GM12878 (cell line): ENCODE measurements at regions not wholly inside any gene's neighbourhood (a gene's known extent, or its start where the extent isn't known, plus 50 kb on each side); places are given as distances from the start of the nearest gene placed in this dataset.

ENCODE experiments used
- ATAC-seq: fragments of 200-7000 bp; cut with Tn5 transposase; 3 replicates; pipeline ENCODE4 v1.9.1; 2020; ENCODE audit warnings: mild to moderate bottlenecking, moderate library complexity
- BruUV-seq: library from RNA; stranded (reverse); fragments of 400-500 nt; replicated peaks from 2 replicates; lab custom pipeline; 2021; lab: Mats Ljungman, UMichigan
- CTCF ChIA-PET: fragments of 300-600 bp; sonication (Branson Sonifier 250); formaldehyde crosslinking; extraction: SDS; loops from one replicate; lab custom pipeline; 2021; ENCODE audit warnings: inconsistent platforms; lab: Yijun Ruan, JAX
- POLR2A ChIA-PET: fragments of 350-600 bp; formaldehyde crosslinking; extraction: SDS; loops from one replicate; lab custom pipeline; 2021; ENCODE audit warnings: inconsistent platforms; lab: Charles Lee
- RAD21 ChIA-PET: fragments of 300-600 bp; sonication (Branson Sonifier 250); formaldehyde crosslinking; loops from one replicate; lab custom pipeline; 2023; ENCODE audit warnings: antibody characterized with exemption; ENCODE audit not compliant: unreplicated experiment; lab: Charles Lee
- SMC1A ChIA-PET: fragments of 300-600 bp; sonication (Branson Sonifier 250); formaldehyde crosslinking; loops from one replicate; lab custom pipeline; 2023; ENCODE audit not compliant: unreplicated experiment, uncharacterized antibody; lab: Charles Lee
- DNase-seq: peaks from one replicate; pipeline ENCODE4 v3.0.0-alpha.2; 2011; ENCODE audit warnings: low read depth, low spot score
- FAIRE-seq: peaks from 3 replicates; lab custom pipeline; 2011; peaks lifted over from hg19 to GRCh38; lab: Jason Lieb, UNC
- H2AFZ ChIP-seq: 2 replicates; pipeline ENCODE4 v1.6.0; 2011; ENCODE audit warnings: low read depth, low read length, control low read depth; ENCODE audit not compliant: control insufficient read depth
- H3K27ac ChIP-seq: 2 replicates; pipeline ENCODE4 v1.5.1; 2011; ENCODE audit warnings: control low read depth; ENCODE audit not compliant: control insufficient read depth, insufficient read depth
- H3K27me3 ChIP-seq, 2 experiments: replicated peaks in 1 of 2; 2 replicates each; pipeline versions ENCODE4 v1.6.0 to v1.6.1; 2011; ENCODE audit warnings: low read length in 1 of 2; ENCODE audit not compliant: control insufficient read depth in 2 of 2, insufficient read depth in 2 of 2
- H3K36me3 ChIP-seq, 2 experiments: 2 replicates each; pipeline ENCODE4 v1.5.1; 2011; ENCODE audit warnings: low read length in 1 of 2; ENCODE audit not compliant: control insufficient read depth in 2 of 2, insufficient read depth in 2 of 2
- H3K4me1 ChIP-seq: 2 replicates; pipeline ENCODE4 v1.6.1; 2011; ENCODE audit warnings: mild to moderate bottlenecking, low read length, moderate library complexity, mixed read lengths; ENCODE audit not compliant: control insufficient read depth, insufficient read depth
- H3K4me2 ChIP-seq: 2 replicates; pipeline ENCODE4 v1.6.0; 2011; ENCODE audit warnings: control low read depth; ENCODE audit not compliant: control insufficient read depth, insufficient read depth
- H3K4me3 ChIP-seq: fragments of 200-600 bp; sonication (generic); 2 replicates; pipeline ENCODE4 v1.5.1; 2016
- H3K79me2 ChIP-seq: 2 replicates; pipeline ENCODE4 v1.6.0; 2011; ENCODE audit warnings: low read length; ENCODE audit not compliant: control insufficient read depth, insufficient read depth
- H3K9ac ChIP-seq: 2 replicates; pipeline ENCODE4 v1.8.0; 2011; ENCODE audit warnings: low read length, control low read depth, mixed read lengths; ENCODE audit not compliant: control insufficient read depth, insufficient read depth
- H3K9me3 ChIP-seq: replicated peaks from 3 replicates; pipeline ENCODE4 v1.5.1; 2011; ENCODE audit warnings: mild to moderate bottlenecking, low read length; ENCODE audit not compliant: control insufficient read depth, insufficient read depth
- H4K20me1 ChIP-seq: 2 replicates; pipeline ENCODE4 v1.6.0; 2011; ENCODE audit not compliant: control insufficient read depth, insufficient read depth
- BRCA1 ChIP-seq: IDR thresholded peaks from 2 replicates; pipeline ENCODE4 v1.6.1; 2011; ENCODE audit warnings: low read depth, low read length, improper control_type of control experiment
- CBFB ChIP-seq: IDR thresholded peaks from 2 replicates; pipeline ENCODE4 v1.6.1; 2016; ENCODE audit warnings: antibody characterized with exemption, low read depth
- CBX3 ChIP-seq: fragments of 200-600 bp; sonication (generic); IDR thresholded peaks from 2 replicates; pipeline ENCODE4 v1.6.1; 2016; ENCODE audit warnings: low read depth, borderline replicate concordance
- CHD1 ChIP-seq: IDR thresholded peaks from 2 replicates; pipeline ENCODE4 v1.6.1; 2012; ENCODE audit warnings: low read depth, low read length, improper control_type of control experiment
- ETV6 ChIP-seq, 2 experiments: fragments of 450-650 bp in 1 of 2; IDR thresholded peaks in 1 of 2; conservative IDR thresholded peaks in 1 of 2; 2 replicates each; pipeline ENCODE4 v1.6.1; 2014; ENCODE audit warnings: antibody characterized with exemption in 1 of 2, borderline replicate concordance in 1 of 2, low read depth in 1 of 2, mild to moderate bottlenecking in 1 of 2, moderate library complexity in 1 of 2
- MTA2 ChIP-seq: fragments of 450-650 bp; IDR thresholded peaks from 2 replicates; pipeline ENCODE4 v1.6.1; 2016; ENCODE audit warnings: low read depth, mild to moderate bottlenecking, moderate library complexity
- MYC ChIP-seq: IDR thresholded peaks from 2 replicates; pipeline ENCODE4 v1.6.1; 2011; ENCODE audit warnings: mild to moderate bottlenecking, low read length, moderate library complexity, inconsistent platforms; ENCODE audit not compliant: insufficient read depth, insufficient replicate concordance, insufficient read length, severe bottlenecking
- POLR2A ChIP-seq: IDR thresholded peaks from 2 replicates; pipeline ENCODE4 v1.6.1; 2011; ENCODE audit warnings: low read depth, mild to moderate bottlenecking, low read length
- SUZ12 ChIP-seq: fragments of 200-600 bp; sonication (generic); IDR thresholded peaks from one replicate; pipeline ENCODE4 v1.6.1; 2018; ENCODE audit warnings: antibody characterized with exemption, mild to moderate bottlenecking; ENCODE audit not compliant: unreplicated experiment
- TCF3 ChIP-seq: IDR thresholded peaks from 2 replicates; pipeline ENCODE4 v1.6.1; 2012; ENCODE audit warnings: low read depth, mild to moderate bottlenecking, low read length, borderline replicate concordance; ENCODE audit not compliant: insufficient read depth
- WGBS: methylation state at CpG from one replicate; pipeline ENCODE4 v1.1.6; 2016; ENCODE audit warnings: low lambda C conversion rate; ENCODE audit not compliant: insufficient replicate concordance, insufficient coverage; ENCODE audit errors: missing lambda C conversion rate; 5-methylcytosine and 5-hydroxymethylcytosine counted together
- in situ Hi-C: fragments of 300-500 bp; cut with MboI; formaldehyde crosslinking; loops from 9 replicates; pipeline ENCODE4 v1.14.3; 2018; ENCODE audit warnings: mixed read lengths
- intact Hi-C: fragments of 100-400 bp; cut with micrococcal nuclease; formaldehyde crosslinking; loops from one replicate; pipeline ENCODE4 v1.14.2; 2022; ENCODE audit not compliant: unreplicated experiment
- TF ChIP-seq, protein P1 (sequence below): fragments of 450-650 bp; IDR thresholded peaks from 2 replicates; pipeline ENCODE4 v1.6.1; 2016; ENCODE audit warnings: mild to moderate bottlenecking, moderate library complexity, borderline replicate concordance
- TF ChIP-seq, protein P2 (sequence below): IDR thresholded peaks from 2 replicates; pipeline ENCODE4 v1.6.1; 2011; ENCODE audit warnings: borderline replicate concordance, low read depth, mild to moderate bottlenecking, moderate library complexity, mixed read lengths, low read length; ENCODE audit not compliant: insufficient read depth; ENCODE audit errors: extremely low read length

GRCh38 chr13:77836423-77836822 lies 82.2 kb downstream of the EDNRB start:
- no peak for ATAC-seq

More at GRCh38 chr13:77836423-77836822, 82.2 kb downstream of the EDNRB start:
- Histone ChIP-seq H3K4me3 (no peak overlapping the region), H3K79me2 (no peaks in the 10 kb centered on the region), H3K36me3 (no peaks in the 10 kb centered on the region), H3K27ac (no peak overlapping the region), H3K9ac (no peak overlapping the region), H4K20me1 (no peaks in the 10 kb centered on the region), H2AFZ (no peak overlapping the region), H3K27me3 (no peaks in the 10 kb centered on the region), H3K4me2 (no peak overlapping the region), H3K4me1 (no peaks in the 10 kb centered on the region), H3K9me3 (no peaks in the 10 kb centered on the region)
- in situ Hi-C loops (no loop called here), intact Hi-C loops (no loop called here)
- ChIA-PET POLR2A (no interaction called here), RAD21 (no interaction called here), SMC1A (no interaction called here), CTCF (interaction anchor here (1.3 kb wide), 1 partner anchor 9 kb away, joined by 3 read pairs; no protein-coding TSS in a partner anchor)
- no TSS peak for BruUV-seq
- DNase-seq (no peak), FAIRE-seq (no peak)
- TF ChIP-seq MYC, result no peak
- TF ChIP-seq BRCA1, result no peak
- TF ChIP-seq CBFB, result no peak
- no peak for TF ChIP-seq CHD1
- TF ChIP-seq POLR2A, result no peak
- TF ChIP-seq, protein P1, sequence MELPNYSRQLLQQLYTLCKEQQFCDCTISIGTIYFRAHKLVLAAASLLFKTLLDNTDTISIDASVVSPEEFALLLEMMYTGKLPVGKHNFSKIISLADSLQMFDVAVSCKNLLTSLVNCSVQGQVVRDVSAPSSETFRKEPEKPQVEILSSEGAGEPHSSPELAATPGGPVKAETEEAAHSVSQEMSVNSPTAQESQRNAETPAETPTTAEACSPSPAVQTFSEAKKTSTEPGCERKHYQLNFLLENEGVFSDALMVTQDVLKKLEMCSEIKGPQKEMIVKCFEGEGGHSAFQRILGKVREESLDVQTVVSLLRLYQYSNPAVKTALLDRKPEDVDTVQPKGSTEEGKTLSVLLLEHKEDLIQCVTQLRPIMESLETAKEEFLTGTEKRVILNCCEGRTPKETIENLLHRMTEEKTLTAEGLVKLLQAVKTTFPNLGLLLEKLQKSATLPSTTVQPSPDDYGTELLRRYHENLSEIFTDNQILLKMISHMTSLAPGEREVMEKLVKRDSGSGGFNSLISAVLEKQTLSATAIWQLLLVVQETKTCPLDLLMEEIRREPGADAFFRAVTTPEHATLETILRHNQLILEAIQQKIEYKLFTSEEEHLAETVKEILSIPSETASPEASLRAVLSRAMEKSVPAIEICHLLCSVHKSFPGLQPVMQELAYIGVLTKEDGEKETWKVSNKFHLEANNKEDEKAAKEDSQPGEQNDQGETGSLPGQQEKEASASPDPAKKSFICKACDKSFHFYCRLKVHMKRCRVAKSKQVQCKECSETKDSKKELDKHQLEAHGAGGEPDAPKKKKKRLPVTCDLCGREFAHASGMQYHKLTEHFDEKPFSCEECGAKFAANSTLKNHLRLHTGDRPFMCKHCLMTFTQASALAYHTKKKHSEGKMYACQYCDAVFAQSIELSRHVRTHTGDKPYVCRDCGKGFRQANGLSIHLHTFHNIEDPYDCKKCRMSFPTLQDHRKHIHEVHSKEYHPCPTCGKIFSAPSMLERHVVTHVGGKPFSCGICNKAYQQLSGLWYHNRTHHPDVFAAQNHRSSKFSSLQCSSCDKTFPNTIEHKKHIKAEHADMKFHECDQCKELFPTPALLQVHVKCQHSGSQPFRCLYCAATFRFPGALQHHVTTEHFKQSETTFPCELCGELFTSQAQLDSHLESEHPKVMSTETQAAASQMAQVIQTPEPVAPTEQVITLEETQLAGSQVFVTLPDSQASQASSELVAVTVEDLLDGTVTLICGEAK, result no peak
- TF ChIP-seq MTA2, result no peak
- TF ChIP-seq TCF3, result no peak
- TF ChIP-seq CBX3, result no peak
- no peak for TF ChIP-seq ETV6 (conservative IDR thresholded peaks at IDR 0.05 in 1 of 2, IDR thresholded peaks at IDR 0.05 in 1 of 2; ENCODE audit: borderline replicate concordance in 1 of 2, low read depth in 1 of 2)
- no peak for TF ChIP-seq SUZ12
- TF ChIP-seq, protein P2, sequence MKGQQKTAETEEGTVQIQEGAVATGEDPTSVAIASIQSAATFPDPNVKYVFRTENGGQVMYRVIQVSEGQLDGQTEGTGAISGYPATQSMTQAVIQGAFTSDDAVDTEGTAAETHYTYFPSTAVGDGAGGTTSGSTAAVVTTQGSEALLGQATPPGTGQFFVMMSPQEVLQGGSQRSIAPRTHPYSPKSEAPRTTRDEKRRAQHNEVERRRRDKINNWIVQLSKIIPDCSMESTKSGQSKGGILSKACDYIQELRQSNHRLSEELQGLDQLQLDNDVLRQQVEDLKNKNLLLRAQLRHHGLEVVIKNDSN, result no peak
- WGBS, result 62% methylated on average over 3 of the region's 3 CpGs
